ENCODE measurements at regions not wholly inside any gene's neighbourhood (a gene's known extent, or its start where the extent isn't known, plus 50 kb on each side); places are given as distances from the start of the nearest gene placed in this dataset.

DNA sequence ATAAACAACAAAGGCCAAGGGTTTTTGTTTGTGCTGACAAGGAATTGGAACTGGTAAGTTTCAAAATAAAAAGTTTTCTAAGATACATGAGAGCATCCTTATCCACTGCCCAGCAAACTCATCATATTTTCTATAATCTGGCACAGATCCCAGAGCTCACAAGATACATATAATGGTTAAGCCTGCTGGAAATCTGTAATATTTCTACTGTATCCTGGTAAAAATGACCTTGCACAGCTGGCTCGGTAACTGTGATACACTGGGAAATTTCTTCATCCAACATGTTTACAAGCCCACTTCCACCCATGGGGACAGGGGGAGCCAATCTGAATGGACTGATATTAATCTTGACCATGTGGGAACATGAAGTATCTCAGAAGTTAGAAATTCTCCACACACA, 425.4 kb upstream of the MMADHC start:
- H3K9me2 ChIP-seq (ENCODE audit: insufficient read depth) = no peaks in the 10 kb centered on the region
- ChIA-PET CTCF (no interaction called here), POLR2A (no interaction called here), RAD21 (ENCODE audit: low non-redundant PET in 1 of 2, low total read pairs in 2 of 2, uncharacterized antibody in 2 of 2, unreplicated experiment in 2 of 2) (no interaction called here)
- no peak for DNase-seq (ENCODE audit: low read depth, low spot score)
- no peak for TF ChIP-seq EZH2 (IDR thresholded peaks at IDR 0.05)
- no peak for TF ChIP-seq JUND (IDR thresholded peaks at IDR 0.05)
- TF ChIP-seq SIN3A (IDR thresholded peaks at IDR 0.05; ENCODE audit: low read depth) = no peak
- TF ChIP-seq, protein P1, sequence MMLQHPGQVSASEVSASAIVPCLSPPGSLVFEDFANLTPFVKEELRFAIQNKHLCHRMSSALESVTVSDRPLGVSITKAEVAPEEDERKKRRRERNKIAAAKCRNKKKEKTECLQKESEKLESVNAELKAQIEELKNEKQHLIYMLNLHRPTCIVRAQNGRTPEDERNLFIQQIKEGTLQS (IDR thresholded peaks at IDR 0.05) = no peak
- no peak for TF ChIP-seq SP1 (IDR thresholded peaks at IDR 0.05; ENCODE audit: low read depth)
- no peak for TF ChIP-seq POLR2AphosphoS5 (IDR thresholded peaks at IDR 0.05; ENCODE audit: low read depth, low read length)
- no peak for TF ChIP-seq POLR2A (IDR thresholded peaks at IDR 0.05; ENCODE audit: borderline replicate concordance, extremely low read depth, insufficient read depth, insufficient read length)
- TF ChIP-seq FOSL1 (IDR thresholded peaks at IDR 0.05; ENCODE audit: low read depth) = no peak
- TF ChIP-seq TCF7L2 (IDR thresholded peaks at IDR 0.05; ENCODE audit: borderline replicate concordance, extremely low read depth, insufficient read depth, insufficient read length) = no peak
- TF ChIP-seq EZH2phosphoT487 (IDR thresholded peaks at IDR 0.05; ENCODE audit: borderline replicate concordance) = no peak
- no peak for TF ChIP-seq RAD21 (IDR thresholded peaks at IDR 0.05; ENCODE audit: low read depth)
- TF ChIP-seq EGR1 (IDR thresholded peaks at IDR 0.05; ENCODE audit: low read depth) = no peak
- no peak for TF ChIP-seq CEBPB (IDR thresholded peaks at IDR 0.05; ENCODE audit: low read depth)
- TF ChIP-seq YY1 (IDR thresholded peaks at IDR 0.05; ENCODE audit: extremely low read depth, insufficient replicate concordance, low read depth, low read length) = no peak
- TF ChIP-seq, protein P2, sequence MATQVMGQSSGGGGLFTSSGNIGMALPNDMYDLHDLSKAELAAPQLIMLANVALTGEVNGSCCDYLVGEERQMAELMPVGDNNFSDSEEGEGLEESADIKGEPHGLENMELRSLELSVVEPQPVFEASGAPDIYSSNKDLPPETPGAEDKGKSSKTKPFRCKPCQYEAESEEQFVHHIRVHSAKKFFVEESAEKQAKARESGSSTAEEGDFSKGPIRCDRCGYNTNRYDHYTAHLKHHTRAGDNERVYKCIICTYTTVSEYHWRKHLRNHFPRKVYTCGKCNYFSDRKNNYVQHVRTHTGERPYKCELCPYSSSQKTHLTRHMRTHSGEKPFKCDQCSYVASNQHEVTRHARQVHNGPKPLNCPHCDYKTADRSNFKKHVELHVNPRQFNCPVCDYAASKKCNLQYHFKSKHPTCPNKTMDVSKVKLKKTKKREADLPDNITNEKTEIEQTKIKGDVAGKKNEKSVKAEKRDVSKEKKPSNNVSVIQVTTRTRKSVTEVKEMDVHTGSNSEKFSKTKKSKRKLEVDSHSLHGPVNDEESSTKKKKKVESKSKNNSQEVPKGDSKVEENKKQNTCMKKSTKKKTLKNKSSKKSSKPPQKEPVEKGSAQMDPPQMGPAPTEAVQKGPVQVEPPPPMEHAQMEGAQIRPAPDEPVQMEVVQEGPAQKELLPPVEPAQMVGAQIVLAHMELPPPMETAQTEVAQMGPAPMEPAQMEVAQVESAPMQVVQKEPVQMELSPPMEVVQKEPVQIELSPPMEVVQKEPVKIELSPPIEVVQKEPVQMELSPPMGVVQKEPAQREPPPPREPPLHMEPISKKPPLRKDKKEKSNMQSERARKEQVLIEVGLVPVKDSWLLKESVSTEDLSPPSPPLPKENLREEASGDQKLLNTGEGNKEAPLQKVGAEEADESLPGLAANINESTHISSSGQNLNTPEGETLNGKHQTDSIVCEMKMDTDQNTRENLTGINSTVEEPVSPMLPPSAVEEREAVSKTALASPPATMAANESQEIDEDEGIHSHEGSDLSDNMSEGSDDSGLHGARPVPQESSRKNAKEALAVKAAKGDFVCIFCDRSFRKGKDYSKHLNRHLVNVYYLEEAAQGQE (IDR thresholded peaks at IDR 0.05; ENCODE audit: low read depth) = no peak
- TF ChIP-seq, protein P3, sequence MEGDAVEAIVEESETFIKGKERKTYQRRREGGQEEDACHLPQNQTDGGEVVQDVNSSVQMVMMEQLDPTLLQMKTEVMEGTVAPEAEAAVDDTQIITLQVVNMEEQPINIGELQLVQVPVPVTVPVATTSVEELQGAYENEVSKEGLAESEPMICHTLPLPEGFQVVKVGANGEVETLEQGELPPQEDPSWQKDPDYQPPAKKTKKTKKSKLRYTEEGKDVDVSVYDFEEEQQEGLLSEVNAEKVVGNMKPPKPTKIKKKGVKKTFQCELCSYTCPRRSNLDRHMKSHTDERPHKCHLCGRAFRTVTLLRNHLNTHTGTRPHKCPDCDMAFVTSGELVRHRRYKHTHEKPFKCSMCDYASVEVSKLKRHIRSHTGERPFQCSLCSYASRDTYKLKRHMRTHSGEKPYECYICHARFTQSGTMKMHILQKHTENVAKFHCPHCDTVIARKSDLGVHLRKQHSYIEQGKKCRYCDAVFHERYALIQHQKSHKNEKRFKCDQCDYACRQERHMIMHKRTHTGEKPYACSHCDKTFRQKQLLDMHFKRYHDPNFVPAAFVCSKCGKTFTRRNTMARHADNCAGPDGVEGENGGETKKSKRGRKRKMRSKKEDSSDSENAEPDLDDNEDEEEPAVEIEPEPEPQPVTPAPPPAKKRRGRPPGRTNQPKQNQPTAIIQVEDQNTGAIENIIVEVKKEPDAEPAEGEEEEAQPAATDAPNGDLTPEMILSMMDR (IDR thresholded peaks at IDR 0.05 in 2 of 3, conservative IDR thresholded peaks at IDR 0.05 in 1 of 3; ENCODE audit: borderline replicate concordance in 1 of 3, insufficient read depth in 1 of 3, low read depth in 2 of 3, low read length in 2 of 3) = no peak
- TF ChIP-seq, protein P4, sequence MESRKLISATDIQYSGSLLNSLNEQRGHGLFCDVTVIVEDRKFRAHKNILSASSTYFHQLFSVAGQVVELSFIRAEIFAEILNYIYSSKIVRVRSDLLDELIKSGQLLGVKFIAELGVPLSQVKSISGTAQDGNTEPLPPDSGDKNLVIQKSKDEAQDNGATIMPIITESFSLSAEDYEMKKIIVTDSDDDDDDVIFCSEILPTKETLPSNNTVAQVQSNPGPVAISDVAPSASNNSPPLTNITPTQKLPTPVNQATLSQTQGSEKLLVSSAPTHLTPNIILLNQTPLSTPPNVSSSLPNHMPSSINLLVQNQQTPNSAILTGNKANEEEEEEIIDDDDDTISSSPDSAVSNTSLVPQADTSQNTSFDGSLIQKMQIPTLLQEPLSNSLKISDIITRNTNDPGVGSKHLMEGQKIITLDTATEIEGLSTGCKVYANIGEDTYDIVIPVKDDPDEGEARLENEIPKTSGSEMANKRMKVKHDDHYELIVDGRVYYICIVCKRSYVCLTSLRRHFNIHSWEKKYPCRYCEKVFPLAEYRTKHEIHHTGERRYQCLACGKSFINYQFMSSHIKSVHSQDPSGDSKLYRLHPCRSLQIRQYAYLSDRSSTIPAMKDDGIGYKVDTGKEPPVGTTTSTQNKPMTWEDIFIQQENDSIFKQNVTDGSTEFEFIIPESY (IDR thresholded peaks at IDR 0.05; ENCODE audit: extremely low read depth, insufficient replicate concordance, low read length) = no peak
- no peak for TF ChIP-seq SRF (IDR thresholded peaks at IDR 0.05; ENCODE audit: low read depth)
- no peak for TF ChIP-seq CBX3 (IDR thresholded peaks at IDR 0.05; ENCODE audit: low read depth)
- H3K9ac ChIP-seq (ENCODE audit: low read length) = no peak overlapping the region
- intact Hi-C loops (cut with micrococcal nuclease) = no loop called here
- H3K27ac ChIP-seq (ENCODE audit: low read depth, low read length) = no peak overlapping the region
- no peaks in the 10 kb centered on the region for H3K4me1 ChIP-seq (ENCODE audit: control insufficient read depth in 1 of 2, insufficient read depth in 2 of 2, low read length in 2 of 2)
- no peaks in the 10 kb centered on the region for H3K36me3 ChIP-seq (ENCODE audit: control insufficient read depth in 1 of 2, insufficient read depth in 2 of 2, low read length in 2 of 2)
- H2AFZ ChIP-seq (ENCODE audit: low read depth, low read length, poor library complexity, severe bottlenecking) = no peak overlapping the region
- no TSS peak for BruUV-seq (replicated peaks)
- H3K4me2 ChIP-seq (ENCODE audit: low read length) = no peak overlapping the region
- H3K4me3 ChIP-seq (replicated peaks in 1 of 2; ENCODE audit: low read depth in 1 of 2, low read length in 2 of 2) = no peak overlapping the region
- no peaks in the 10 kb centered on the region for H4K20me1 ChIP-seq (ENCODE audit: insufficient read depth)
- H3K27me3 ChIP-seq (ENCODE audit: insufficient read depth, low read length) = no peaks in the 10 kb centered on the region
- no peak for ATAC-seq
- no peaks in the 10 kb centered on the region for H3K9me3 ChIP-seq (ENCODE audit: control insufficient read depth in 1 of 2, insufficient read depth in 1 of 2, low read depth in 1 of 2, low read length in 2 of 2)
- H3K79me2 ChIP-seq (ENCODE audit: insufficient read depth, low read length) = no peaks in the 10 kb centered on the region
